C4-2B (cell line): ENCODE measurements at regions not wholly inside any gene's neighbourhood (a gene's known extent, or its start where the extent isn't known, plus 50 kb on each side); places are given as distances from the start of the nearest gene placed in this dataset.

ENCODE experiments used
- CTCF ChIP-seq: fragments of 450-650 bp; conservative IDR thresholded peaks from 2 replicates; pipeline ENCODE4 v1.5.1; 2017; ENCODE audit warnings: mild to moderate bottlenecking
- ZFX ChIP-seq: fragments of 450-650 bp; IDR thresholded peaks from 2 replicates; pipeline ENCODE4 v1.6.1; 2017

GRCh38 chr9:107226421-107226820 lies 56.7 kb upstream of the RAD23B start:
- TF ChIP-seq CTCF (no peak), ZFX (no peak)
